Nephron progenitor cell (in vitro differentiated cells): ENCODE measurements at regions not wholly inside any gene's neighbourhood (a gene's known extent, or its start where the extent isn't known, plus 50 kb on each side); places are given as distances from the start of the nearest gene placed in this dataset.

Experiments used
- DNase-seq: peaks from one replicate; pipeline ENCODE4 v3.0.0; 2021
- H3K27ac Mint-ChIP-seq: 2 replicates; pipeline ENCODE4 v1.8.0; 2021; ENCODE audit warnings: mild to moderate bottlenecking, moderate library complexity, mixed read lengths
- H3K27me3 Mint-ChIP-seq: 2 replicates; pipeline ENCODE4 v1.8.0; 2021; ENCODE audit warnings: mild to moderate bottlenecking, low read depth, mixed read lengths; ENCODE audit not compliant: poor library complexity
- H3K36me3 Mint-ChIP-seq: 2 replicates; pipeline ENCODE4 v1.8.0; 2021; ENCODE audit warnings: low read depth, mixed read lengths
- H3K4me1 Mint-ChIP-seq: 2 replicates; pipeline ENCODE4 v1.8.0; 2021; ENCODE audit warnings: mixed read lengths
- H3K4me3 Mint-ChIP-seq: 2 replicates; pipeline ENCODE4 v1.8.0; 2021; ENCODE audit warnings: mild to moderate bottlenecking, moderate library complexity, mixed read lengths
- H3K9me3 Mint-ChIP-seq: 2 replicates; pipeline ENCODE4 v1.8.0; 2021; ENCODE audit warnings: mild to moderate bottlenecking, moderate library complexity, mixed read lengths
- TF ChIP-seq, protein P1 (sequence below): fragments of 200-600 bp; sonication (generic); IDR thresholded peaks from 2 replicates; pipeline ENCODE4 v1.5.0; 2021; ENCODE audit warnings: antibody characterized with exemption

DNA sequence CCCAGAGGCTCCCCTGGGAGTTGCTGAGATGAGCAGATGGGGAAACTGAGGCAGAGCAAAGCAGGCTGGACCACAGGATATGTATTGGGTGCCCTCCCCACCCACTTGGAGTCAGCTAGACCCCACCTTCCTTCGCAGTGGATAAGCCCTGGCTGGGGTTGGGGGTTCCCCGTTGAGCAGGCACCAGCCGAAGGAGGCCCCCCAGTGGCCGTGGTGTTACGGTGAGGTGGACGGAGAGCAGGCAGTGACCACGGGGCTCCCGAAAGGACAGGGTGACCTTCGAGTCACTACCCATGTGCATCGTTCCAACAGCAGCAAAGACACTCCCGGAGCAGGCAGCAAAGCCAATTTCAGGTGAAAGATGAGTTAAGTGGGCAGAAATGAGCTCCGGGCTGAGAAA lies 62.4 kb upstream of the ADGRE5 start:
- peaks cover 9% of the 10 kb centered on the region for H3K36me3 Mint-ChIP-seq
- DNase-seq: peak; percentile 23
- no peak overlapping the region for H3K4me3 Mint-ChIP-seq
- H3K4me1 Mint-ChIP-seq: peaks cover 6% of the 10 kb centered on the region
- H3K9me3 Mint-ChIP-seq: peaks cover 19% of the 10 kb centered on the region
- peaks cover 4% of the 10 kb centered on the region for H3K27me3 Mint-ChIP-seq
- H3K27ac Mint-ChIP-seq: no peak overlapping the region
- TF ChIP-seq, protein P1, sequence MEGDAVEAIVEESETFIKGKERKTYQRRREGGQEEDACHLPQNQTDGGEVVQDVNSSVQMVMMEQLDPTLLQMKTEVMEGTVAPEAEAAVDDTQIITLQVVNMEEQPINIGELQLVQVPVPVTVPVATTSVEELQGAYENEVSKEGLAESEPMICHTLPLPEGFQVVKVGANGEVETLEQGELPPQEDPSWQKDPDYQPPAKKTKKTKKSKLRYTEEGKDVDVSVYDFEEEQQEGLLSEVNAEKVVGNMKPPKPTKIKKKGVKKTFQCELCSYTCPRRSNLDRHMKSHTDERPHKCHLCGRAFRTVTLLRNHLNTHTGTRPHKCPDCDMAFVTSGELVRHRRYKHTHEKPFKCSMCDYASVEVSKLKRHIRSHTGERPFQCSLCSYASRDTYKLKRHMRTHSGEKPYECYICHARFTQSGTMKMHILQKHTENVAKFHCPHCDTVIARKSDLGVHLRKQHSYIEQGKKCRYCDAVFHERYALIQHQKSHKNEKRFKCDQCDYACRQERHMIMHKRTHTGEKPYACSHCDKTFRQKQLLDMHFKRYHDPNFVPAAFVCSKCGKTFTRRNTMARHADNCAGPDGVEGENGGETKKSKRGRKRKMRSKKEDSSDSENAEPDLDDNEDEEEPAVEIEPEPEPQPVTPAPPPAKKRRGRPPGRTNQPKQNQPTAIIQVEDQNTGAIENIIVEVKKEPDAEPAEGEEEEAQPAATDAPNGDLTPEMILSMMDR: peak; percentile 7

DNA sequence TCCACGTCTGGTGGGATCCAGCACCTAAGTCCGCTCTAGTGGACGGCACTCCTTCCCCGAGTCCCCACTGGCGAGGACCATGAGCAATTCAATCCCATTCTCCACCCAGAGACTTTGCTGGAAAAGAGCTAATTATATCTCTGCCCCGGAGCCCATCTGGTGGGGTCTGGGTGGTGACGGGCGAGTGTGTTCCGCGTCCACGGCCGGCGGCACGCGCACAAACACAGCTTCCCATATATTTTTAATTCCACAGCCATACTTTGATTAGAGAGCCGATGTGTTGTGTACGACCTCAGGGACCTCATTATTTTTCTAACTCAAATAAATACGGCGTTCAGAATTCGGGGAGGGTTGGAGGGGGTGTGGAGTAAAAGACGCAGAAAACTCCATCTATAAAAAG lies 64.1 kb upstream of the ADGRE5 start:
- no peak for DNase-seq
- Mint-ChIP-seq H3K36me3 (peaks cover 9% of the 10 kb centered on the region), H3K27ac (no peak overlapping the region), H3K4me3 (no peak overlapping the region), H3K27me3 (peaks cover 4% of the 10 kb centered on the region), H3K4me1 (peaks cover 6% of the 10 kb centered on the region), H3K9me3 (peaks cover 19% of the 10 kb centered on the region)
- TF ChIP-seq, protein P1: no peak

DNA sequence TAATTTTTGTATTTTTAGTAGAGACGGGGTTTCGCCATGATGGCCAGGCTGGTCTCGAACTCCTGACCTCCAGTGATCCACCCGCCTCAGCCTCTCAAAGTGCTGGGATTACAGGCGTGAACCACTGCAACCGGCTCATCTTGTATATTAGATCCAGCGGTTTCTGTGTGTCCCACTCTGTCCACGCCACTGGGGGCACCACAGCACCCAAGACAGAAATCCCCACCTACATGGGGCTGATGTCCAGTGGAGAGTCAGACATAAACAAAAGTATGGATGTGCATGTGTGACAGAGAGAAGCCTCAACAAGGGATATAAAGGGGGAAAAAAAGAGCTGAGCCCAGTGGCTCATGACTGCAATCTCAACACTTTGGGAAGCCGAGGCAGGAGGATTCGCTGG lies 65.8 kb upstream of the ADGRE5 start:
- H3K9me3 Mint-ChIP-seq: peaks cover 12% of the 10 kb centered on the region

DNA sequence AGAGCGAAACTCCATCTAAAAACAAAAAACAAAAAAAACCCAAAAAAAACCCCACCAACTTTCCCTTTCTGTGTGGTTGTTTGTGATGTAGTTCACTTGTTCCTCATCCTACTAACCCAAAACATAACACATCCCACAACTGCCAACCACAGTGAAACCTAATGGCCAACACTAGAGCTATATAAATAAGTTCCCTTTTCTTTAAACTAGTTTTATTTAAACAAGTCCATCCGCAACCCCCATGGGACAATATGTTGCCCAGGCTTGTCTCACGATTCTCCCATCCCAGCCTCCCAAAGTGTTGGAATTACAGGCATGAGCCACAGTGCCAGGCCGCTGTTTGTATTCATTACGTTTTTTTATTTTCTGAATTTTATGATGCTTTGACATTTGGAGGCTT lies 71.2 kb upstream of the ADGRE5 start:
- Mint-ChIP-seq H3K27me3 (peaks cover 14% of the 10 kb centered on the region), H3K4me3 (no peak overlapping the region), H3K27ac (no peak overlapping the region), H3K9me3 (peaks cover 5% of the 10 kb centered on the region), H3K36me3 (peaks cover 7% of the 10 kb centered on the region), H3K4me1 (peaks cover 16% of the 10 kb centered on the region)
- DNase-seq: no peak
- TF ChIP-seq, protein P1: no peak

More for the DNA sequence above, 65.8 kb upstream of the ADGRE5 start:
- TF ChIP-seq, protein P1: no peak
- Mint-ChIP-seq H3K4me1 (peaks cover 6% of the 10 kb centered on the region), H3K36me3 (peaks cover 4% of the 10 kb centered on the region), H3K27ac (no peak overlapping the region), H3K4me3 (no peak overlapping the region), H3K27me3 (peaks cover 3% of the 10 kb centered on the region)
- no peak for DNase-seq

DNA sequence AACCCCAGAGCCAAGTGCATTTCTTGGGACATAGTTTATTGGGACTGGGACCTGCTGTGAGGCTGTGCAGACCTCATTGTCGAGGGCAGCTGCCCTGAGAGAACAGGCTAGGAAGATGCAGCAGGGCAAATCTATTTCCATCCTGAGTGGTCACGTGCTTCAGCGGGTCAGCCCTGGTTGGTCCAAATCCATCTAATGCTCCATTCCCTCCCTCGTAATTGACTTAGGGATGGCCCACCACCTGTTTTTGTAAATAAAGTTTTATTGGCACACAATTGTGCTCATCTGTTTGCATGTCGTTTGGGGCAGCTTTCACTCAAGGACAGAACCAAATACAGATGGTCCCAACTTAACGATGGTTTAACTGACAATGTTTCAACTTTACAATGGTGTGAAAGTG lies 75.5 kb upstream of the ADGRE5 start:
- Mint-ChIP-seq H3K36me3 (peaks cover 7% of the 10 kb centered on the region), H3K4me1 (peaks cover 16% of the 10 kb centered on the region), H3K4me3 (no peak overlapping the region), H3K27me3 (peaks cover 13% of the 10 kb centered on the region), H3K27ac (no peak overlapping the region), H3K9me3 (peaks cover 5% of the 10 kb centered on the region)
- no peak for DNase-seq
- TF ChIP-seq, protein P1: no peak

DNA sequence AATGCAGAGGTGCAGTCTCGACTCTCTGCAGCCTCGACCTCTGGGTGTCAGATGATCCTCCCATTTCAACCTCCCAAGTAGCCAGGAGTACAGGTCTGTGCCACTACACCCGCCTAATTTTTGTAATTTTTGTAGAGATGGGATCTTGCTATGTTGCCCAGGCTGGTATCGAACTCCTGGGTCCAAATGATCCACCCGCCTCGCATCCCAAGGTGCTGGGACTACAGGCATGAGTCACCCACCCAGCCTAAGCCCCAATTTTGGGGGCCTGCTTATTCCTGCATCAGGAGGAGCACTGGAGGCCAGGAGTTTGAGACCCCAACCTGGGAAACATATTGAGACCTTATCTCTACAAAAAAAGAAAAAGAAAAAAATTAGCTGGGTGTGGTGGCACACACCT lies 80.1 kb upstream of the ADGRE5 start:
- Mint-ChIP-seq H3K27ac (no peak overlapping the region), H3K4me3 (no peak overlapping the region), H3K4me1 (peaks cover 29% of the 10 kb centered on the region), H3K36me3 (no peaks in the 10 kb centered on the region), H3K9me3 (peaks cover 4% of the 10 kb centered on the region), H3K27me3 (no peaks in the 10 kb centered on the region)
- no peak for DNase-seq
- TF ChIP-seq, protein P1: no peak
